ENCODE measurements at regions not wholly inside any gene's neighbourhood (a gene's known extent, or its start where the extent isn't known, plus 50 kb on each side); places are given as distances from the start of the nearest gene placed in this dataset.

- TF ChIP-seq JUN (IDR thresholded peaks at IDR 0.05; ENCODE audit: borderline replicate concordance, insufficient read depth, insufficient read length, low read depth) = no peak
- TF ChIP-seq, protein P1, sequence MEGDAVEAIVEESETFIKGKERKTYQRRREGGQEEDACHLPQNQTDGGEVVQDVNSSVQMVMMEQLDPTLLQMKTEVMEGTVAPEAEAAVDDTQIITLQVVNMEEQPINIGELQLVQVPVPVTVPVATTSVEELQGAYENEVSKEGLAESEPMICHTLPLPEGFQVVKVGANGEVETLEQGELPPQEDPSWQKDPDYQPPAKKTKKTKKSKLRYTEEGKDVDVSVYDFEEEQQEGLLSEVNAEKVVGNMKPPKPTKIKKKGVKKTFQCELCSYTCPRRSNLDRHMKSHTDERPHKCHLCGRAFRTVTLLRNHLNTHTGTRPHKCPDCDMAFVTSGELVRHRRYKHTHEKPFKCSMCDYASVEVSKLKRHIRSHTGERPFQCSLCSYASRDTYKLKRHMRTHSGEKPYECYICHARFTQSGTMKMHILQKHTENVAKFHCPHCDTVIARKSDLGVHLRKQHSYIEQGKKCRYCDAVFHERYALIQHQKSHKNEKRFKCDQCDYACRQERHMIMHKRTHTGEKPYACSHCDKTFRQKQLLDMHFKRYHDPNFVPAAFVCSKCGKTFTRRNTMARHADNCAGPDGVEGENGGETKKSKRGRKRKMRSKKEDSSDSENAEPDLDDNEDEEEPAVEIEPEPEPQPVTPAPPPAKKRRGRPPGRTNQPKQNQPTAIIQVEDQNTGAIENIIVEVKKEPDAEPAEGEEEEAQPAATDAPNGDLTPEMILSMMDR (IDR thresholded peaks at IDR 0.05; ENCODE audit: extremely low read depth in 1 of 2, insufficient read depth in 1 of 2, low read depth in 1 of 2, low read length in 2 of 2) = no peak
- no peak for TF ChIP-seq MYC (IDR thresholded peaks at IDR 0.05; ENCODE audit: low read depth, low read length)
- TF ChIP-seq POLR2A (IDR thresholded peaks at IDR 0.05; ENCODE audit: low read depth, low read length) = no peak
- TF ChIP-seq GATA2 (IDR thresholded peaks at IDR 0.05; ENCODE audit: insufficient read depth, insufficient read length, low read depth, low read length) = no peak
- no peak for TF ChIP-seq POLR2AphosphoS5 (IDR thresholded peaks at IDR 0.05; ENCODE audit: insufficient read depth, low read depth, low read length)
- TF ChIP-seq EZH2 (IDR thresholded peaks at IDR 0.05; ENCODE audit: borderline replicate concordance, low read depth, low read length, severe bottlenecking) = no peak
These were observed 99.8 kb upstream of the PLCL2 start for GRCh38 chr3:16784973-16785372.

All from endothelial cell of umbilical vein (primary cell).